Nucleus accumbens (tissue), 56 donors: ENCODE measurements at regions not wholly inside any gene's neighbourhood (a gene's known extent, or its start where the extent isn't known, plus 50 kb on each side); places are given as distances from the start of the nearest gene placed in this dataset.

ENCODE experiments used
- DNase-seq, 56 donors: peaks; one replicate each; lab custom pipeline; 2025; lab: John Stamatoyannopoulos, UW

GRCh38 chr7:91515961-91516360, 251.7 kb downstream of the FZD1 start:
- DNase-seq, result no peak

- no peak for DNase-seq
Observed at GRCh38 chr7:91517201-91517785, 253.1 kb downstream of the FZD1 start.

- no peak for DNase-seq
Observed at GRCh38 chr7:91518058-91518457, 253.8 kb downstream of the FZD1 start.

- DNase-seq, result no peak
Observed at GRCh38 chr7:91519241-91520158, 255.3 kb downstream of the FZD1 start.

GRCh38 chr7:91520645-91521044, 256.4 kb downstream of the FZD1 start:
- DNase-seq, result no peak

GRCh38 chr7:91526404-91526803, 262.2 kb downstream of the FZD1 start:
- DNase-seq, result no peak

GRCh38 chr7:91527460-91527859, 263.2 kb downstream of the FZD1 start:
- DNase-seq, result no peak

- no peak for DNase-seq
Observed at GRCh38 chr7:91533996-91534395, 269.8 kb downstream of the FZD1 start.

GRCh38 chr7:91537260-91538152, 273.3 kb downstream of the FZD1 start:
- no peak for DNase-seq

GRCh38 chr7:91541641-91542040, 277.4 kb downstream of the FZD1 start:
- no peak for DNase-seq

- DNase-seq, result no peak
Observed at GRCh38 chr7:91543646-91544045, 279.4 kb downstream of the FZD1 start.

- DNase-seq, result no peak
Observed at GRCh38 chr7:91549878-91550277, 285.6 kb downstream of the FZD1 start.

GRCh38 chr7:91550931-91551330, 286.7 kb downstream of the FZD1 start:
- DNase-seq, result no peak

GRCh38 chr7:91551377-91552175, 287.3 kb downstream of the FZD1 start:
- DNase-seq, result no peak

GRCh38 chr7:91553410-91553895, 289.2 kb downstream of the FZD1 start:
- DNase-seq, result no peak

- no peak for DNase-seq
Observed at GRCh38 chr7:91554883-91555282, 290.6 kb downstream of the FZD1 start.

GRCh38 chr7:91556239-91556638, 292.0 kb downstream of the FZD1 start:
- DNase-seq, result no peak

- DNase-seq, result no peak
Observed at GRCh38 chr7:91556956-91557650, 292.9 kb downstream of the FZD1 start.

GRCh38 chr7:91557789-91558404, 293.7 kb downstream of the FZD1 start:
- DNase-seq, result peak in 11 of 56 donors; percentile 2 to 33 (median 12)
